Astrocyte (in vitro differentiated cells and primary cell): ENCODE measurements at regions not wholly inside any gene's neighbourhood (a gene's known extent, or its start where the extent isn't known, plus 50 kb on each side); places are given as distances from the start of the nearest gene placed in this dataset.
"Not testable (repeated sequence)": the region's sequence is repeated elsewhere in the genome, so short reads cannot be mapped to it uniquely, and the experiment has no call there.

Source experiments
- CTCF ChIP-seq: IDR thresholded peaks from 2 replicates; pipeline ENCODE4 v1.5.1; 2011; ENCODE audit warnings: low read depth, mild to moderate bottlenecking, inconsistent platforms, low read length, moderate library complexity; ENCODE audit not compliant: insufficient read depth
- EZH2 ChIP-seq: IDR thresholded peaks from 2 replicates; pipeline ENCODE4 v1.6.1; 2012; ENCODE audit warnings: mild to moderate bottlenecking, low read length, inconsistent platforms; ENCODE audit not compliant: insufficient read depth

- TF ChIP-seq EZH2, CTCF: not testable (repeated sequence)
Measured at GRCh38 chr2:5022708-5023635, 669.2 kb upstream of the SOX11 start.
